ENCODE measurements at regions not wholly inside any gene's neighbourhood (a gene's known extent, or its start where the extent isn't known, plus 50 kb on each side); places are given as distances from the start of the nearest gene placed in this dataset.
"Not testable (repeated sequence)": the region's sequence is repeated elsewhere in the genome, so short reads cannot be mapped to it uniquely, and the experiment has no call there.

DNA sequence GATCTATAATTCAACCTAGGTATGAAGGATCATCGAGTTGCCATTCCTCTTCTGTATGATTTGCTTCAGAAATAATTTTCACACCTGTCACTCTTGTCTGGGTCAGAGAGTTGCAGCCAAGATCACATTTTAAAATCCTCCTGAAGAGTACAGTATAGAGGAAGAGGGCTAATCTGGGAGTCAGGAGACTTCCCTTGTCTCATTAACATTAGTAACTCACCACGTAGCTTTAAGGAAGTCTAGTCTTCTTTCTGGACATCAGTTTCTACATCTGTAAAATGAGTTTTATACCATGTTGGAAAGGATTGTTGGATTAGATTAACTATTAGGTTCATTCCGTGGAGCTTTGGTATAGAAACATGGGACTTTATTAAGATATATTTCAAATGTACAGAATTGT, 109.4 kb downstream of the TDRD15 start:
- Histone ChIP-seq H3K27me3 (ENCODE audit: low read length) (no peaks in the 10 kb centered on the region), H3K27ac (ENCODE audit: low read depth, low read length) (no peak overlapping the region), H3K4me2 (ENCODE audit: low read depth, low read length, poor library complexity, severe bottlenecking) (no peak overlapping the region), H3K9me3 (ENCODE audit: insufficient read depth, low read length) (no peaks in the 10 kb centered on the region), H3K79me2 (ENCODE audit: insufficient read depth, low read length) (no peaks in the 10 kb centered on the region), H3K9ac (ENCODE audit: low read length) (no peak overlapping the region), H3K36me3 (ENCODE audit: low read length) (no peaks in the 10 kb centered on the region), H3K9me2 (replicated peaks; ENCODE audit: insufficient read depth, low read length) (no peaks in the 10 kb centered on the region), H2AFZ (ENCODE audit: low read depth, low read length, severe bottlenecking) (peak overlapping the region; percentile 67), H4K20me1 (ENCODE audit: low read depth, low read length) (no peaks in the 10 kb centered on the region), H3F3A (ENCODE audit: insufficient read depth) (no peaks in the 10 kb centered on the region), H3K4me3 (ENCODE audit: insufficient read depth, low read length, poor library complexity, severe bottlenecking) (no peak overlapping the region)
- TF ChIP-seq, protein P1, sequence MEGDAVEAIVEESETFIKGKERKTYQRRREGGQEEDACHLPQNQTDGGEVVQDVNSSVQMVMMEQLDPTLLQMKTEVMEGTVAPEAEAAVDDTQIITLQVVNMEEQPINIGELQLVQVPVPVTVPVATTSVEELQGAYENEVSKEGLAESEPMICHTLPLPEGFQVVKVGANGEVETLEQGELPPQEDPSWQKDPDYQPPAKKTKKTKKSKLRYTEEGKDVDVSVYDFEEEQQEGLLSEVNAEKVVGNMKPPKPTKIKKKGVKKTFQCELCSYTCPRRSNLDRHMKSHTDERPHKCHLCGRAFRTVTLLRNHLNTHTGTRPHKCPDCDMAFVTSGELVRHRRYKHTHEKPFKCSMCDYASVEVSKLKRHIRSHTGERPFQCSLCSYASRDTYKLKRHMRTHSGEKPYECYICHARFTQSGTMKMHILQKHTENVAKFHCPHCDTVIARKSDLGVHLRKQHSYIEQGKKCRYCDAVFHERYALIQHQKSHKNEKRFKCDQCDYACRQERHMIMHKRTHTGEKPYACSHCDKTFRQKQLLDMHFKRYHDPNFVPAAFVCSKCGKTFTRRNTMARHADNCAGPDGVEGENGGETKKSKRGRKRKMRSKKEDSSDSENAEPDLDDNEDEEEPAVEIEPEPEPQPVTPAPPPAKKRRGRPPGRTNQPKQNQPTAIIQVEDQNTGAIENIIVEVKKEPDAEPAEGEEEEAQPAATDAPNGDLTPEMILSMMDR (IDR thresholded peaks at IDR 0.05; ENCODE audit: insufficient read depth, low read length, poor library complexity, severe bottlenecking) = no peak
- TF ChIP-seq EZH2phosphoT487 (conservative IDR thresholded peaks at IDR 0.05; ENCODE audit: low read length) = no peak

DNA sequence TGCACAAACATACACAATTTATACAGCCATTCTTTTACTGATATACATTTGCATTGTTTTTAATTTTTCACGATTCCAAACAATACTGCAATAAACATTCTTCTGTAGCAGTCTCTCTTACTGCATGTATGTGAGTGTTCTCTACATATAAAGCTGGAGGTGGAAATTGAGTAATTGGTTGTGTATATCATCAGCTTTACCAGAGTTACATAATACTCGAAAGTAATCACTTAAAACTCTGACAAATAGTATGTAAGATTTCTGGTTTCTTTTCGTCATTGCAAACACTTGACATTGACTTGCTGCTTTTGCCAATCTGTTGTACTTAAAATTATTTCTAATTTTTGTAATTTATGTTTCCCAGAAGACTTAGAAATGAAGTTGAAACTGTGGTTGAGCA, 110.2 kb downstream of the TDRD15 start:
- no peaks in the 10 kb centered on the region for H4K20me1 ChIP-seq (ENCODE audit: low read depth, low read length)
- TF ChIP-seq, protein P1 (IDR thresholded peaks at IDR 0.05; ENCODE audit: insufficient read depth, low read length, poor library complexity, severe bottlenecking) = no peak
- H2AFZ ChIP-seq (ENCODE audit: low read depth, low read length, severe bottlenecking) = no peak overlapping the region
- no peaks in the 10 kb centered on the region for H3K79me2 ChIP-seq (ENCODE audit: insufficient read depth, low read length)
- no peaks in the 10 kb centered on the region for H3F3A ChIP-seq (ENCODE audit: insufficient read depth)
- H3K9ac ChIP-seq (ENCODE audit: low read length) = no peak overlapping the region
- H3K27ac ChIP-seq (ENCODE audit: low read depth, low read length) = no peak overlapping the region
- no peak overlapping the region for H3K4me3 ChIP-seq (ENCODE audit: insufficient read depth, low read length, poor library complexity, severe bottlenecking)
- H3K9me3 ChIP-seq (ENCODE audit: insufficient read depth, low read length) = no peaks in the 10 kb centered on the region
- no peaks in the 10 kb centered on the region for H3K36me3 ChIP-seq (ENCODE audit: low read length)
- no peaks in the 10 kb centered on the region for H3K9me2 ChIP-seq (replicated peaks; ENCODE audit: insufficient read depth, low read length)
- H3K27me3 ChIP-seq (ENCODE audit: low read length) = no peaks in the 10 kb centered on the region
- no peak overlapping the region for H3K4me2 ChIP-seq (ENCODE audit: low read depth, low read length, poor library complexity, severe bottlenecking)

DNA sequence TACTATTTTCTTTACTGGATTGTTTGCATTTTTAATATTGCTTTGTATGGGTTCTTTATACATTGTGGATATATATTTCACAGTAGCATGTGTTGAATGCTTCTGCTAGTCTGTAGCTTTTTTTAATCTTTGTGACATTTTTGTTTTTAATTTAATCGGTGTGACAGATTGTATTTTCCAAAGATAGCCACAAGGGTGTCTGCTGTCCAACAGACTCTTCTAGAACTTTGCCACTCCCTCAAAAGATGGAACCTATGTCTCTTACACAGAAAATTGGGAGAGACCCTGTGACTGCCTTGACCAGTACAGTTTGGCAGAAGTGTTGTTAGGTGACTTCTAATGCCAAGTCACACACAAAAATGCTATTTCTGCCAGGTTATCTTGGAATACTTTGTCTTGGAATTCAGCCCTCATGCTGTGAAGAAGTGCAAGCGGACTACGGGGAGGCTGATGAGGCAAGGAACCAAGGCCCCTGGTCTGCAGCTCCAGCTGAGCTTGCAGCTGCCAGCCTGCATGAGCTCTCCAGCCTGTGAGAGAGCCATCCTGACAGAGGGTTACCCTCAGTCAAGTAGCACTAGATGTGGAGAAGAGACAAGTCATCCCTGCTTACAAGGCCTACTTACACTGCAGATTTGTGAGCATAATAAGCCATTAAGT, 110.8 kb downstream of the TDRD15 start:
- H3K4me3 ChIP-seq (ENCODE audit: insufficient read depth, low read length, poor library complexity, severe bottlenecking) = no peak overlapping the region
- no peaks in the 10 kb centered on the region for H3K9me2 ChIP-seq (replicated peaks; ENCODE audit: insufficient read depth, low read length)
- H3K36me3 ChIP-seq (ENCODE audit: low read length) = no peaks in the 10 kb centered on the region
- H4K20me1 ChIP-seq (ENCODE audit: low read depth, low read length) = no peaks in the 10 kb centered on the region
- H3F3A ChIP-seq (ENCODE audit: insufficient read depth) = no peaks in the 10 kb centered on the region
- H3K9me3 ChIP-seq (ENCODE audit: insufficient read depth, low read length) = no peaks in the 10 kb centered on the region
- no peaks in the 10 kb centered on the region for H3K79me2 ChIP-seq (ENCODE audit: insufficient read depth, low read length)
- no peak overlapping the region for H3K9ac ChIP-seq (ENCODE audit: low read length)
- TF ChIP-seq EZH2phosphoT487 (conservative IDR thresholded peaks at IDR 0.05; ENCODE audit: low read length) = no peak
- TF ChIP-seq, protein P1 (IDR thresholded peaks at IDR 0.05; ENCODE audit: insufficient read depth, low read length, poor library complexity, severe bottlenecking) = no peak
- H3K4me2 ChIP-seq (ENCODE audit: low read depth, low read length, poor library complexity, severe bottlenecking) = no peak overlapping the region
- no peaks in the 10 kb centered on the region for H3K27me3 ChIP-seq (ENCODE audit: low read length)
- no peak overlapping the region for H2AFZ ChIP-seq (ENCODE audit: low read depth, low read length, severe bottlenecking)
- no peak overlapping the region for H3K27ac ChIP-seq (ENCODE audit: low read depth, low read length)

DNA sequence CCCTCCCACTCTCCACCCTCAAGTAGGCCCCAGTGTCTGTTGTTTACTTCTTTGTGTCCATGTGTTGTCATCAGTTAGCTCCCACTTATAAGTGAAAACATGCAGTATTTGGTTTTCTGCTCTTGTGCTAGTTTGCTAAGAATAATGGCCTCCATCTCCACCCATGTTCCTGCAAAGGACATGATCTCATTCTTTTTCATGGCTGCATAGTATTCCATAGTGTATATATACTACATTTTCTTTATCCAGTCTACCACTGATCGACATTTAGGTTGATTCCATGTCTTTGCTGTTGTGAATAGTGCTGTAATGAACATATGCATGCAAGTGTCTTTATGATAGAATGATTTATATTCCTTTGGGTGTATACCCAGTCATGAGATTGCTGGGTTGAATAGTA, 116.0 kb downstream of the TDRD15 start:
- H3K4me2 ChIP-seq (ENCODE audit: low read depth, low read length, poor library complexity, severe bottlenecking); H2AFZ ChIP-seq (ENCODE audit: low read depth, low read length, severe bottlenecking); H3K4me3 ChIP-seq (ENCODE audit: insufficient read depth, low read length, poor library complexity, severe bottlenecking); H3K27ac ChIP-seq (ENCODE audit: low read depth, low read length); H3K27me3 ChIP-seq (ENCODE audit: low read length); H3K9me3 ChIP-seq (ENCODE audit: insufficient read depth, low read length); H3F3A ChIP-seq (ENCODE audit: insufficient read depth); H3K79me2 ChIP-seq (ENCODE audit: insufficient read depth, low read length); H3K36me3 ChIP-seq (ENCODE audit: low read length); H3K9me2 ChIP-seq (replicated peaks; ENCODE audit: insufficient read depth, low read length); H4K20me1 ChIP-seq (ENCODE audit: low read depth, low read length); H3K9ac ChIP-seq (ENCODE audit: low read length): not testable (repeated sequence)
